Kasumi-1 (cell line): ENCODE measurements at regions not wholly inside any gene's neighbourhood (a gene's known extent, or its start where the extent isn't known, plus 50 kb on each side); places are given as distances from the start of the nearest gene placed in this dataset.
"Not testable (repeated sequence)": the region's sequence is repeated elsewhere in the genome, so short reads cannot be mapped to it uniquely, and the experiment has no call there.

ENCODE experiments used
- DNase-seq, 2 experiments: peaks; one replicate each; lab custom pipeline; 2025; lab: John Stamatoyannopoulos, UW

DNA sequence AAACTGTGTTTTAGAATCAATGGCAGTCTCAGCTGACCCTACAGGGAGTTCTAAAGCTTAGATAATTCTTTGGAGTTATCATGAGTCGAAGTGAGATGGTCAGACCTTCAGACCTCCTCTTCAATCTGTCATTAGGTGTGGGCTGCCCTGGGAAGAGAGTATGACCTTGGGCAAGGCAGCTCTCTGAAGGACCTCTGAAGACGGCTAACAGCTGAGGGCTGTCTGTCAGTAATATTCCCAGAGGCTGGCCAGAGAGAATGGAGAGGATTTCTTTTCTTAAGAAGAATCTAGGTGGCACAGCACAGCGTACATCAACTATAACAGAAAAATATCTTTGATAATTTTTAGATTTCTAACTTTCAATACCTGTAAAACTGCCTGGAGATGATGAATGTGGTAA is 379.4 kb downstream of the ZNF674 start:
- no peak for DNase-seq

DNA sequence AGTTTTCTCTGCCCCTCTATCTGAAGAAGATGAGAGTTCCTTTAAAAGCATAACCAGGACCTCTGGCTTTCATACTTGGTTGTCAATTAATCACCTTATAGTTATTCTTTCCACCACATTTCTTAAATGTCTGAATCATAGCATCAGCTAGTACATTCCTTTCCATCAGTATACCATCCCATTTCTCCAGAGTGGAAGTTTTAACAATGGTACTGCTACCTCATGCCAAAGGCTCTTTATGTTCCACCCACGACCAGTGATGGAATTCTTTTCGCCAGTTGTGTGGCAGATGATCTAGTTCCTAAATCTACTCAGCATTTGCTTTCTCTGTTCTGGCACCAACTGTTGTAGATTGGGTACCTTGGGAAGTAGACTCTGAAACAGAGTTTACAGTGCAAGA is 379.8 kb downstream of the ZNF674 start:
- no peak for DNase-seq

DNA sequence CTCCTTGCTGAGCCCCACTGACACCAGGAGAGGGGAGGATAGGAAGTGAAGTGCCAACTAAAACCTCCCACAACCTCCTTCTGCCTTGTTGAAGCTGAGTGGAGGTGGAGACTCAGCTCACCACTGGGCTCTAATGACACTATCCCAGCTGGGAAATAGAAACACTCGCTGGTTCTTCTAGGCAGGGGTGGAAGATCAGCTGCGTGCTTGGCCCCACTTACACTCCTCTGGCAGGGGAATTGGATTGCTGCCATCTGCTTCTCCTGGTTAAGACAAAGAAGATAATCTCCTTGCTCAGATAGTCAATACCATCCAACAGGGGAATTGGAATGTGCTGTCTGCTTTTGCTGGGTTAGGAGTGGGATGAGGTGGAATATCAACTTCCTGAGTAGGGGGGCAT is 392.5 kb downstream of the ZNF674 start:
- DNase-seq: no peak

DNA sequence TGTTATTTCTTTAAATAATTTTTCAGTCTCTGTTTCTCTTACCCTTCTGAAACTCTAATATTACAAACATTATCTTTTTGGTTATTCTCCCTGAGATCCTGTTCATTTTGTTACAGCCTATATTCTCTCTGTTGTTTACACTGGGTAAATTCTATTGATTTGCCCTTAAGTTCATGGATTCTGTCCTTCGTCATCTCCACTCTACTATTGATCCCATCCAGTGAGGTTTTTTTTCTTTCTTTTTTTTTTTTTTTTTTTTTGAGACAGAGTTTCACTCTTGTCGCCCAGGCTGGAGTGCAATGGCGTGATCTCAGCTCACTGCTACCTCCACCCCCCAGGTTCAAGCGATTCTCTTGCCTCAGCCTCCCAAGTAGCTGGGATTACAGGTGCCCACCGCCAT is 393.9 kb downstream of the ZNF674 start:
- not testable (repeated sequence) for DNase-seq

DNA sequence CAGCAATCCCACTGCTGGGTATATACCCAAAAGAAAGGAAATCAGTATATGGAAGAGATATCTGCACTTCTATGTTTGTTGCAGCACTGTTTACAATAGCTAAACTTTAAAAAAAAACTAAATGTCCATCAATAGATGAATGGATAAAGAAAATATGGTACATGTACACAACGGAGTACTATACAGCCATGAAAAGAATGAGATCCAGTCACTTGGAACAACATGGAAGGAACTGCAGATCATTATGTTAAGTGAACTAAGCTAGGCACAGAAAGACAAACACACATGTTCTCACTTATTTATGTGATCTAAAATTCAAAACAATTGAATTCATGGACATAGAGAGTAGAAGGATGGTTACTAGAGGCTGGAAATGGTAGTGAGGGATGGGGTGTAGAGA is 400.7 kb downstream of the ZNF674 start:
- DNase-seq: no peak

DNA sequence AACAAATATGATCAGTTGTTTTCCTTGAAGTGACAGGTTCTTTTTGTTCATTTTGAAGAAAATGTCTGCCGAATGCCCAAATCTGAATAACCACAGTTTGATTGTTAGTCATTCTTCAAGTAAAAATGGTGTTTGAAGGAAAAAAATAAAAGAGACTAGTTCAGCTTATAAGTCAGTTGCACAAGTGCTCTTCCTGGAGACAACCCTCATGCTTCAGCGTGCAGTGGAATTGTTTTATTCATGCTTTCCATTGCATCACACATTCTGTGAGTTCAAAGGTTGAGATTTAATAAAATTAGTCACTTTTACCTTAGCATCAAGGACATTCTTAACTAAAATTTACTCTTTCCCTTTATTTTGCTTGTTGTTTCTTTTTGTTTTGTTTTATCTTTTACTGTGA is 404.9 kb downstream of the ZNF674 start:
- DNase-seq: no peak

DNA sequence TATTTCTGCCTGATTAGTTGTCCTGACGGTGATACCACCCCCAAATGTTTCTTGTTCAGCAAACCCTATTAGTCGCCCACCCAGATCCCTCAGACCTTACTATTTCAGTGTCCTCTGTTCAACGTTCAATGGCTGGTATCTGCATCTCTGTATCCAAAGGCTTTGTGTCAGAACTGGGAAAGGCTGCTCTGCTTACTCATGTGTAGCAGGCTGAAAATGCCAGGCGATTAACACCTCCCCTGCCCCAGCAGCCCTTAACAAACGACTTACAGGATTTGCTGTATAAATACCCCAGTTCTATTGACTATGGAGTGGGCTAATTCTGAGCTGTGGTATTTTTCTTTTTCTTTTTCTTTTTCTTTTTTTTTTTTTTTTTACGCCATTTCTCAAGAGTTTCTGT is 415.0 kb downstream of the ZNF674 start:
- no peak for DNase-seq

DNA sequence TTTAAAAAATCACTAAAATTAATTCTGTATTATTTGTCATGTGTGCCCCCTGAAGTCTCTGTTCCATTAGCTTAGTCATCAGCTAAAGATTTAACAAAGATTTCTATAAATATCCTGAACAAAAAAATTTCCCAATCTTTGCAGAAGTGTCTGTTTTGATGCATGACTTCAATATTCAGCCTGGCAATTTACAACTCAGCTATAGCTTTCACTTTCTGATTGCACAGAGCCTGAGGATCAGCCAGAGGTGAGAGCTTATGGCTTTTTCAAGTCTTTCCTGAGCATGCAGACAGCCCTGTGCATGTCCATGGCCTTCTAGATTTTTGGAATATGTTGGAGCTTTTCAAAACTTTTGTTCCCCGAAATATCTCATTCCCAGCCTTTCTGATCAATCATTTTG is 420.1 kb downstream of the ZNF674 start:
- no peak for DNase-seq

DNA sequence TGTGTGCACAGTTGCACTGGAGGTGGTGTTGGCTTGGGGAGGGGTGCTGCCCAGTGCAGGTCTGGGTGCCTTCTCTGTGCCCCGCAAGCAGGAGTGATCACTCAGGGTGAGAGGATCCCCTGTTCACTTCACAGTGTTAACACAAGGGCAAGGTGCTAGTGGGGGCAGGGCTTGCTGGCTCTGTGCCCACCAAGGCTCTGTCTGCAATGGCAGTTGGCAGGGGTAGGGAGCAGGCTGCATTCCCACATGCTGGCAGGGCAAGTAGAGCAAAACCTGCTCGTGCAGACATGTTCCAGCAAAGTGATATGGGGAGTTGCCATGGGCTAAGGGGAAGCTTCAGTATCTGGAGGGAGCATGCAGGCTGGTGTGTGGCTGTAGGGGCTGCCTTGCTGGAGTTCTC is 428.0 kb downstream of the ZNF674 start:
- no peak for DNase-seq

DNA sequence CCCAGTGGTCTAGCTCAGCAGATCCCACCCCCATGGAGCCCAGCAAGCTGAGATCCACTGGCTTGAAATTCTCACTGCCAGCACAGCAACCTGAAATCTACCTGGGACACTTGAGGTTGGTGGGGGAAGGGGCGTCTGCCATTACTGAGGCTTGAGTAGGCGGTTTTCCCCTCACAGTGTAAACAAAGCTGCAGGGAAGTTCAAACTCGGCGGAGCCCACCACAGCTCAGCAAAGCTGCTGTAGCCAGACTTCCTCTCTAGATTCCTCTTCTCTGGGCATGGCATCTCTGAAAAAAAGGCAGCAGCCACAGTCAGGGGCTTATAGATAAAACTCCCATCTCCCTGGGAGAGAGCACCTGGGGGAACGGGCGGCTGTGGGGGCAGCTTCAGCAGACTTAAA is 457.9 kb downstream of the ZNF674 start:
- DNase-seq: not testable (repeated sequence)

DNA sequence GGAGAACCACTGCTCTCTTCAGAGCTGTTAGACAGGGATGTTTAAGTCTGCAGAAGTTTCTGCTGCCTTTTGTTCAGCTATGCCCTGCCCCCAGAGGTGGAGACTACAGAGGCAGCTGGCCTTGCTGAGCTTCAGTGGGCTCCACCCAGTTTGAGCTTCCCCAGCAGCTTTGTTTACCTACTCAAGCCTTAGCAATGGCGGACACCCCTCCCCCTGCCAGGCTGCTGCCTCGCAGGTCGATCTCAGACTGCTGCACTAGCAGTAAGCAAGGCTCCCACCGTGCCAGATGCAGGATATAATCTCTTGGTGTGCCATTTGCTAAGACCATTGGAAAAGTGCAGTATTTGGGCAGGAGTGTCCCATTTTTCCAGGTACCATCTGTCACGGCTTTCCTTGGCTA is 465.1 kb downstream of the ZNF674 start:
- not testable (repeated sequence) for DNase-seq

DNA sequence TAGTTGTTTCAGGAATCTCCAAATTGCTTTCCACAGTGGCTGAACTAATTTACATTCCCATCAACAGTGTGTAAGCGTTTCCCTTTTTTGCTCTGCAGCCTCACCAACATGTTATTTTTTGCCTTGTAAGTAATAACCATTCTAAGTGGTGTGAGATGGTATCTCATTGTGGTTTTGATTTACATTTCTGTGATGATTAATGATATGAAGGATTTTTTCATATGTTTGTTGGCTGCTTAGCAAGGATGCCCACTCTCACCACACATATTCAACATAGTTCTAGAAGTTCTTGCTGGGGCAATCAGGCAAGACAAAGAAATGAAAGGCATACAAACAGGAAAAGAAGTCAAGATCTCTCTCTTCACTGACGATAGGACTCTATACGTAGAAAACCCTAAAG is 472.4 kb downstream of the ZNF674 start:
- DNase-seq: no peak

DNA sequence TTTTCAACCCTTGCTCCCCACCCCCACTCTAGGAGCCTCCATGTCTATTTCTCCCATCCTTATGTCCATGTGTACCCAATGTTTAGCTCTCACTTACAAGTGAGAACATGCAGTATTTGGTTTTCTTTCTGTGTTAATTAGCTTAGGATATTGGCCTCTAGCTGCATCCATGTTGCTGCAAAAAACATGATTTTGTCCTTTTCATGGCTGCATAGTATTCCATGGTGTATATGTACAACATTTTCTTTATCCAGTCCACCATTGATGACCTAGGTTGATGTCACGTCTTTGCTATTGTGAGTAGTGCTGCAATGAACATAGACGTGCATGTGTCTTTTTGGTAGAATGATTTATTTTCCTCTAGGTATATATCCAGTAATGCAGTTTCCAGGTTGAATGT is 472.8 kb downstream of the ZNF674 start:
- no peak for DNase-seq

DNA sequence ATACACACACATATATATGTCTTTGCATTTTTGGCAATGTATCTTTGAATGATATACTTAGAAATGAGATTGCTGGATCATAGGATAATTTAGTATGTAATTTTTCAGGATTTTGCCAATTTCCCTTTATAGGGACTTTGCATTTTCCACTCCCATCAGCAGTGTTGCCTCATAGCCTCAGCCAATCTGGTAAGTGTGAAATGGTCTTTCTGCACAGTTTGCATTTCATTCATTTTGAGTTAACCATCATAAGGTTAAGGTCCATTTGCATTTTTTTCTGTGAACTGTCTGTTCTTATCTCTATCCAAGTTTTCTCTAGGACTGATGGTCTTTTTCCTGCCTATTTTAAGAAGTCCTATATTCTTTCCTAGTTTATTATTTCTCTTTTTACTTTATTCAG is 474.8 kb downstream of the ZNF674 start:
- DNase-seq: no peak

DNA sequence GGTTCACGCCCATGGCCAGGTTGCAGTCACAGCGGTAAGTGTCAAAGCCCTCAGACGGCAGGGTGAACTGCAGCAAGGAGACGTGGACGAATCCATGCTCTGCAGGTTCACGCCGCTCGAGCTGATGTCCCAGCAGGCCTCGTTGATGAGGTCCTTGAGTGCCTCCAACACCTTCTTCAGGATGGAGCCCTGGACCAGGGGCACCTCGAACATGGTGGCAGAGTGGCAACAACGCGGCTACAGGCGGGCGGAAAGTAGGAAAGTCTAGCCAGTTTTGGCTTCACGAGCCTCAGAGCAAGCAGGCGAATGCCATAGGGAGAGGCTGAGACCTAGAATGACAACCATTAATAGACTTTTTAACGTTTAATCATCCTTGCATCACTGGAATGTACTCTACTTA is 485.9 kb downstream of the ZNF674 start:
- DNase-seq: no peak

DNA sequence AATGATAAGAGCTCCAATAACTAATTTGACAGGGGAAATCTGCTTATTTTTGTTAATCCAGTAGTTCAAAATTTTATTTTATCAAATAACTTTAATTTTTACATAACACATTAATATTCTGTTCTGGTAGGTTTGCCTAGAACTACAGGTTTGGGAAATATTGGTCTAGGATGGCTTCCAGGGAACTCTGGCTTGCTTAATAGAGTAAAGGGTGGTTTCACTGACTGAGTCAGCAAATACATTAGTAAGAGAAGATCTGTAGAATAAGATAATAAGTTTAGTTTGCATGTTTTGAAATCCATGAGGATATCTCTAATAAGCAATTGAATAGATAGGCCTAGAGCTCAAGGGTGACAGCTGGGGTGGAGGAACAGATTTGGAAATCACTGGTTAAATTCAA is 500.7 kb downstream of the ZNF674 start:
- DNase-seq: no peak

DNA sequence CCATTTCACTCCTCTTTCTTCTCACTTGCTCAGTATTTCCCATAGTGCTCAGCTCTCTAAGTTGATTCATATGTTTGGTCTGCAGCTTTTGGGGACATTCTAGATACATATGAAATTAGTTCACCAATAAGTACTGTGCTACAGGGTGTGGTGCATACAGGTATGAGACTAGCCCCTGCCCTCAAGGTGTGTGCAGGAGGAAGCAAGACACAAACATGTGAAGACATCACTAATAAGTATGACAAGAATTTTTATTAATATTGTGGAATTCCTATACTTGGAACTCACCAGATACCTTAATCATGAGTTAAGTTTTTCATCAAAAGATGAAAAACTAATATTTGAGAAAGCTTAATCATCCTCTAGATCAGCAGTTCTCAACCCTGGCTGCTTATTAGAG is 505.2 kb downstream of the ZNF674 start:
- no peak for DNase-seq

DNA sequence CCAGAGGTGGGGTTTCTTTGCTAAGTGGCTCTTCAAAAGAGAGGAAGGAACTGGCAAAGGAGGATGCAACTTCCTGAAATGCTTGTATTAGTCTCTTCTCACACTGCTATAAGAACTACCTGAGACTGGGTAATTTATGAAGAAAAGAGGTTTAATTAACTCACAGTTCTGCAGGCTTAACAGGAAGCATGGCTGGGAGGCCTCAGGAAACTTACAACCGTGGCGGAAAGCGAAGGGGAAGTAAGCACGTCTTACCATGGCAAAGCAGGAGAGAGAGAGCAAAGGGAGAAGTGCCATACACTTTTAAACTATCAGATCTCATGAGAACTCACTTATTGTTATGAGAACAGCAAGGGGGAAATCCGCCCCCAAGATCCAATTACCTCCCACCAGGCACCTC is 505.7 kb downstream of the ZNF674 start:
- DNase-seq: peak; percentile 39 to 67

DNA sequence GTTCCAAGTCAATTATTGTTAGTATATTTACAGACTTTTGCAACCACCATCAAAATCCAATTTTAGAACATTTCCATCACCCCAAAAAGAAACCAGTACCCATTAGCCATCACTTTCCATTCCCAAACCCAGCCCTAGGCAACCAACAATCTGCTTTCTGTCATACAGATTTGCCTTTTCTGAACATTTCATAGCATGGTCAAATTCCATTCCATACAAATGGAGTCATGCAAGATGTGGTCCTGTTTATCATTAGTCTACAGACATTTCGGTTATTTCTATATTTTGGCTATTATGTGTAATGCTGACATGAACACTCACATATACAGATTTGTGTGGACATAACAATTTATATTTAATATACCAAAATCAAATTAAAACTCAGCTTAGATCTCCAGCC is 508.7 kb downstream of the ZNF674 start:
- no peak for DNase-seq

DNA sequence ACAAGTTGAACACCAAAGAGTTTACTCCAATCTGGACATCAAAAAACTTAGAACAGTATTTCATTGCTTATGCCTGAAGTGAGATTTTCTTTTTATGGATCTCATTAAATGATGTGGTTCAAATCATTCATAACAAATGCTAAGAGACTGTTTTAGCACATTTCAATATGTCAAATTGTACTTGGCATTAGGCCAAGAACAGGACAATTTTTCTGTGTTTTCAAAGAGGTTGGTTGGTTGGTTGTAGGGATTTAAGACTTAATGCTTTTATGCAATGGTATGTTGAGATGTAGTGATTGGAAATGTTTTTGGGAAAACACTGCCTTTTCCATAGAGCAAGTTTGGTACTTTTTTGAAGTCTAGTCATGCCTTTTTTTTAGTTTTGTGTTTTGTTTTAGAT is 510.4 kb downstream of the ZNF674 start:
- no peak for DNase-seq

DNA sequence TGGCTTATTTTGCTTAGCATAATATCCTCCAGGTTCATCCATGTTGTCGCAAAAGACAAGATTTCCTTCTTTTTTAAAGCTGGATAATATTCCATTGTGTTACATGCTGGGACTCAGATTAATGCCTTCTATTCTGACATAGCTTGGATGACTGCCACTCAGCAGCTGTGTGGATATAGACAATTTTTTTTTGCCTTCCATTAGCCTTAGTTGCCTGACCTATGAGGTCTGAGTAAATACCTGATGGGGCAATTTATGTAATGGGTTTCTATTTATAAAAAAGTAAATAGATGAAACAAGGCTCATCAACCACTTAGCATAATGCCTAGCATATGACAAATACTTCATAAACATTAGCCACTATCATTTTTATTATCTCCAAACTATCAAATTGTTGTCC is 515.4 kb downstream of the ZNF674 start:
- no peak for DNase-seq

DNA sequence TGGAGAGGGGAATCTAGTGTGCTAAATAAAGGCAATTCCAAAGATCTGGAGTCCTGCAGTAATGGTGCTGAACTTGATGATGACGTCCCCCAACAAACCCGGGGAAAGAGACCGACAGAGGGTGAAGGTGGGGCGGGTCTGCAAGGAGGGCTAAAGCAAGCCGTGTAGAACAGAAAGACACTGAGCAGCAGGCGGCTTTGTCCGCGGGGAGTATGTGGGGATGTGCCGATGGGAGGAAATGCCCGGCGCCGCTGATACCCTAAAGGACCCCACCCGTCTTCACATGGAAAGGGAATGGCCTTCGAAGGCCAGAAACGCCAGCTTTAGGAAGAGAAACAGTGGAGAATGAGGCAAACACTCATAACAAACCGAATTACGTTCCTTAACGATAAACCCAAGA is 528.9 kb downstream of the ZNF674 start:
- no peak for DNase-seq

DNA sequence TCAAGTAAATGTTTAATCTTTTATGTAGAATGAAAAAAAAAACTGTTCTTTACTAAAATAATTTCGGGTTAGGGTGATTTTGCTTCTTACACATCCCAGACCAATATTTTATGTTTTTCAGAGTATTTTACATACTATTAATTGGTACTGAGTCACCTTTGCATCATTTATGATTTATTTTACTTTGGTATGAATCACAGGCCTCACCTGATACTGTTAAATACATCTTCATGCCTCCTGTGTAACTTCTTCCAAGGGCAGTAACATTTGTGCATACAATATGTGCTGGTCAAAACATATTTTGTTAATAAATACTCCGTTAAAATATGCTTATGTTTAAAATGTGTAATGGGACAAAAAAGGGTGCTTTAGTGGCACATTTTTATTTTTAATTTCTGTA is 529.6 kb downstream of the ZNF674 start:
- no peak for DNase-seq

DNA sequence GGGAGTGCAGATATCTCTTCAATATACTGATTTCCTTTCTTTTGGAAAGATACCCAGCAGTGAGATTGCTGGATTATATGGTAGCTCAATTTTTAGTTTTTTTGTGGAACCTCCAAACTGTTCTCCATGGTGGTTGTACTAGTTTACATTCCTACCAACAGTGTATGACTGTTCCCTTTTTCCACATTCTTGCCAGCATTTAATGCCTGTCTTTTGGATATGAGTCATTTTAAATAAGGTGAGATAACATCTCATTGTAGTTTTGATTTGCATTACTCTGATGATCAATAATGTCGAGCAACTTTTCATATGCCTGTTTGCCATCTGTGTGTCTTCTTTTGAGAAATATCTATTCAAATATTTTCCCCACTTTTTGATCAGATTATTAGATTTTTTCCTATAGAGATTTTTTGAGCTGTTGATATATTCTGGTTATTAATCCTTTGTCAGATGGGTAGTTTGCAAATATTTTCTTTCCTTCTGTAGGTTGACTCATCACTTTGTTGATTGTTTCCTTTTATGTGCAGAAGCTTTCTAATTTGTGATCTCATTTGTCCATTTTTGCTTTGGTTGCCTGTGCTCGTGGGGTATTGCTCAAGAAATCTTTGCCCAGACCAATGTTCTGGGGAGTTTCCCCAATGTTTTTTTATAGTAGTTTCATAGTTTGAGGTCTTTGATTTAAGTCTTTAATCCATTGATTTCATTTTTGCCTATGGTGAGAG is 552.7 kb downstream of the ZNF674 start:
- DNase-seq: no peak

DNA sequence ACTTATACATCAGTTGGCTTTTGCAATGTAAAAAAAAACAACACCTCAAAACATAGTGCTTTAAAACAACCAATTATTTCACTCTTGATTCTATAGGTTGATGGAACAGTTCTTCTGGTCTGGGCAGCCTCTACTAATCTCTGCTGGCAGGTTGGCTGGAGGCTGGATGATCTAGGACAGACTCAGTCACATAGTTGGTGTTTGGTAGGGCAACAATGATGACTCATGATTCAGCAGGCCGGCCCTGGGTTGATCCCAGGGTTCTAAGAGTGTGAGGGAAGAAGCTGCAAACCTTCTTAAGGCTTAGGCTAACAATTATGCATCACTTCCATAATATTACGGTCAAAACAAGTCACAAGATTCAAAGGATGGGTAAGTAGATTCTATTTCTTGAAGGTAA is 558.2 kb downstream of the ZNF674 start:
- no peak for DNase-seq
